BJ (cell line): ENCODE measurements at regions not wholly inside any gene's neighbourhood (a gene's known extent, or its start where the extent isn't known, plus 50 kb on each side); places are given as distances from the start of the nearest gene placed in this dataset.

Experiments
- CTCF ChIA-PET: fragments of 350-600 bp; formaldehyde crosslinking; extraction: SDS; loops from one replicate; lab custom pipeline; 2021; ENCODE audit warnings: antibody characterized with exemption, inconsistent platforms; lab: Yijun Ruan, JAX
- POLR2A ChIA-PET: fragments of 300-600 bp; sonication (Branson Sonifier 250); formaldehyde crosslinking; extraction: SDS; loops from one replicate; lab custom pipeline; 2021; ENCODE audit warnings: antibody characterized with exemption; lab: Charles Lee
- DNase-seq: peaks from one replicate; pipeline ENCODE4 v3.0.0-alpha.2; 2011; ENCODE audit warnings: low read depth
- H3K27me3 ChIP-seq: 2 replicates; pipeline ENCODE4 v1.6.0; 2011; ENCODE audit warnings: low read length; ENCODE audit not compliant: control insufficient read depth, insufficient read depth
- H3K36me3 ChIP-seq: 2 replicates; pipeline ENCODE4 v1.5.1; 2011; ENCODE audit warnings: low read length; ENCODE audit not compliant: control insufficient read depth, insufficient read depth
- H3K4me3 ChIP-seq: 2 replicates; pipeline ENCODE4 v1.5.1; 2011; ENCODE audit warnings: low read depth, mild to moderate bottlenecking, control low read depth, low read length
- TF ChIP-seq, protein P1 (sequence below): IDR thresholded peaks from 2 replicates; pipeline ENCODE4 v1.5.1; 2011; ENCODE audit warnings: low read depth, mild to moderate bottlenecking, control low read depth, inconsistent platforms, low read length, moderate library complexity; ENCODE audit not compliant: insufficient read depth

- POLR2A ChIA-PET: no interaction called here
- DNase-seq: no peak
- H3K36me3 ChIP-seq: no peaks in the 10 kb centered on the region
- H3K4me3 ChIP-seq: no peak overlapping the region
- CTCF ChIA-PET: interaction anchor here (0.5 to 1.9 kb wide), 2 partner anchors 13 to 705 kb away, joined by 3 to 5 read pairs; no protein-coding TSS in a partner anchor
- TF ChIP-seq, protein P1, sequence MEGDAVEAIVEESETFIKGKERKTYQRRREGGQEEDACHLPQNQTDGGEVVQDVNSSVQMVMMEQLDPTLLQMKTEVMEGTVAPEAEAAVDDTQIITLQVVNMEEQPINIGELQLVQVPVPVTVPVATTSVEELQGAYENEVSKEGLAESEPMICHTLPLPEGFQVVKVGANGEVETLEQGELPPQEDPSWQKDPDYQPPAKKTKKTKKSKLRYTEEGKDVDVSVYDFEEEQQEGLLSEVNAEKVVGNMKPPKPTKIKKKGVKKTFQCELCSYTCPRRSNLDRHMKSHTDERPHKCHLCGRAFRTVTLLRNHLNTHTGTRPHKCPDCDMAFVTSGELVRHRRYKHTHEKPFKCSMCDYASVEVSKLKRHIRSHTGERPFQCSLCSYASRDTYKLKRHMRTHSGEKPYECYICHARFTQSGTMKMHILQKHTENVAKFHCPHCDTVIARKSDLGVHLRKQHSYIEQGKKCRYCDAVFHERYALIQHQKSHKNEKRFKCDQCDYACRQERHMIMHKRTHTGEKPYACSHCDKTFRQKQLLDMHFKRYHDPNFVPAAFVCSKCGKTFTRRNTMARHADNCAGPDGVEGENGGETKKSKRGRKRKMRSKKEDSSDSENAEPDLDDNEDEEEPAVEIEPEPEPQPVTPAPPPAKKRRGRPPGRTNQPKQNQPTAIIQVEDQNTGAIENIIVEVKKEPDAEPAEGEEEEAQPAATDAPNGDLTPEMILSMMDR: no peak
- no peaks in the 10 kb centered on the region for H3K27me3 ChIP-seq
Observed at GRCh38 chr16:72429671-72430081, 257.7 kb upstream of the PMFBP1 start.

GRCh38 chr16:72428681-72429376, 256.9 kb upstream of the PMFBP1 start:
- ChIA-PET POLR2A (no interaction called here), CTCF (interaction anchor here (1.9 kb wide), 2 partner anchors 14 to 29 kb away, joined by 5 read pairs; no protein-coding TSS in a partner anchor)

DNA sequence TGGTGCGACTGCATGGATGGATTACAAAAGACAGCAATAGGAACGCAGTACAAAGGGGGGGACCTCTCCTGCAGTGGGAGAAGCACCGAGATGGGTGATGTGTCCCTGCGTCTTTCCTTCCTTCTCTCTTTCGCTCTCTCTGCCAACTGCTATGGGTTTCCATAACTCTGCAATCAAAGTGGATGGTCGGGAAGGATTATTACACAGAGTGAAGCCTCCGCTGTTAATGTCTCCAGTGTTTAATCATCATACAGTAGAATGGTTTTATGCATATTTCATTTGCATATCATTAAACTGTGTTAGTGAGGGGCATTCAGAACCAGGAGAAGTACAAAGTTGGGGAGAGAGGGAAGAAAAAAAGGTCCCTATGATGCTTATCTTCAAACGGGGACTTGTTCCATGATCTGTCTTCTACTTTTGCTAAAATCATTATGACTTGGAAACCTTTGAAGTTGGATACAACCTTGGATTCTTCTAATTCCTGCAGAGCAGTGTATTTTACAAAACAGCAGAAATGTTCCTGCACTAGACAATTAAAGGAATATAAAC, 255.9 kb upstream of the PMFBP1 start:
- no peak for DNase-seq
- Histone ChIP-seq H3K27me3 (no peaks in the 10 kb centered on the region), H3K36me3 (no peaks in the 10 kb centered on the region), H3K4me3 (no peak overlapping the region)
- ChIA-PET CTCF (interaction anchor here (1.9 kb wide), 2 partner anchors 15 to 28 kb away, joined by 5 read pairs; no protein-coding TSS in a partner anchor), POLR2A (no interaction called here)
- TF ChIP-seq, protein P1: no peak

More at GRCh38 chr16:72428681-72429376, 256.9 kb upstream of the PMFBP1 start:
- Histone ChIP-seq H3K27me3 (no peaks in the 10 kb centered on the region), H3K36me3 (no peaks in the 10 kb centered on the region), H3K4me3 (no peak overlapping the region)
- TF ChIP-seq, protein P1: no peak
- no peak for DNase-seq

DNA sequence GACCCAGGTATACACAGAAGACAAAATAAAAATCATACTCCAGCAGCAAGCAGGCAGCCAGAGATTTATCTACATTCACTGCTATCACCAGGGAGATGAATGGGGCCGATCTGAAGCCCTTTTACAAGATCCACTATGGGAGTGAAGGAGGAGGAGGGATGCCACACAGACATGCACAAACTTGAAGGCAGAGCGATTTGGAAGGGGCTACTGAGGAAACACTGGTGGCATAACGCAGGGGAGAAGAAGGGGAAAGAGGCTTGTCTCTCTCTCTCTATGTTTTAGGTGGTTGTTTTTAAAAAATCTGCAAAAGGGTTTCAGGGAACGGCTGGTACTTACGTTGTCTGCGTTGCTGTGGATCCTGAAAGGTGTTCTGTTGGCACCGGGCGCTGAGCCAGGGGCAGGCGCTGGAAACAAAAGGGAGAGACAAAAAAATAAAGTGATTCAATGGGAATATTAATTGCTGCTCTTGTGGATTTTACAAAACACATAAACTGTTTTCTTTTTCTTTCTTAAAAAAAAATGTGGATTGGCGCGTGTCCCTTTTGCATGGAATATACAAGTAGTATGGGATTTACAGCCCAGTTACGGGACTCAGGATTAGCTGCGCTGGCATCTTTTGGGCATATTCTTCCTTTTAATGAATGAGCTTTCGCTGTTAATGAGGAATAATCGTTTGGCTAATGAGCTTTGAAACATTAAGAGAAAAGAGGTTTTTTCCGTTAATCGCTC, 255.3 kb upstream of the PMFBP1 start:
- Histone ChIP-seq H3K36me3 (no peaks in the 10 kb centered on the region), H3K27me3 (no peaks in the 10 kb centered on the region), H3K4me3 (no peak overlapping the region)
- ChIA-PET CTCF (interaction anchor here (1.9 kb wide), 1 partner anchor 27 kb away, joined by 5 read pairs; no protein-coding TSS in a partner anchor), POLR2A (no interaction called here)
- DNase-seq: no peak
- TF ChIP-seq, protein P1: no peak

- TF ChIP-seq, protein P1: no peak
- no peak for DNase-seq
- no peaks in the 10 kb centered on the region for H3K36me3 ChIP-seq
- H3K27me3 ChIP-seq: no peaks in the 10 kb centered on the region
- ChIA-PET POLR2A (no interaction called here), CTCF (interaction anchor here (1.6 kb wide), 1 partner anchor 14 kb away, joined by 4 read pairs; no protein-coding TSS in a partner anchor)
- H3K4me3 ChIP-seq: no peak overlapping the region
Observed at GRCh38 chr16:72426386-72426785, 254.4 kb upstream of the PMFBP1 start.
